NCI-H345 treated with DMSO at 0.1 percent for 48 hours (cell line): ENCODE measurements at regions not wholly inside any gene's neighbourhood (a gene's known extent, or its start where the extent isn't known, plus 50 kb on each side); places are given as distances from the start of the nearest gene placed in this dataset.

Experiments
- DNase-seq: peaks from one replicate; lab custom pipeline; 2025; ENCODE audit not compliant: unreplicated experiment; lab: John Stamatoyannopoulos, UW

GRCh38 chr2:147223553-147224060, 621.2 kb upstream of the ACVR2A start:
- peak; percentile 88 for DNase-seq

- DNase-seq, result no peak
Measured at GRCh38 chr2:147223119-147223518, 621.7 kb upstream of the ACVR2A start.

GRCh38 chr2:147222506-147222905, 622.3 kb upstream of the ACVR2A start:
- DNase-seq, result no peak

GRCh38 chr2:147214914-147215313, 629.9 kb upstream of the ACVR2A start:
- no peak for DNase-seq

- DNase-seq, result no peak
Measured at GRCh38 chr2:147211484-147211883, 633.3 kb upstream of the ACVR2A start.

- no peak for DNase-seq
Measured at GRCh38 chr2:147204102-147204501, 640.7 kb upstream of the ACVR2A start.

GRCh38 chr2:147198651-147199171, 646.1 kb upstream of the ACVR2A start:
- DNase-seq, result peak; percentile 18

- DNase-seq, result no peak
Measured at GRCh38 chr2:147197754-147198483, 646.9 kb upstream of the ACVR2A start.

- DNase-seq, result no peak
Measured at GRCh38 chr2:147182260-147182659, 662.6 kb upstream of the ACVR2A start.

GRCh38 chr2:147181351-147182029, 663.3 kb upstream of the ACVR2A start:
- no peak for DNase-seq

- no peak for DNase-seq
Measured at GRCh38 chr2:147177071-147177857, 667.6 kb upstream of the ACVR2A start.

- no peak for DNase-seq
Measured at GRCh38 chr2:147174824-147175254, 670.0 kb upstream of the ACVR2A start.

GRCh38 chr2:147173798-147174197, 671.0 kb upstream of the ACVR2A start:
- no peak for DNase-seq

GRCh38 chr2:147173189-147173581, 671.6 kb upstream of the ACVR2A start:
- DNase-seq, result no peak

GRCh38 chr2:147172493-147173188, 672.2 kb upstream of the ACVR2A start:
- DNase-seq, result no peak

- no peak for DNase-seq
Measured at GRCh38 chr2:147171941-147172340, 672.9 kb upstream of the ACVR2A start.

GRCh38 chr2:147170932-147171331, 673.9 kb upstream of the ACVR2A start:
- no peak for DNase-seq

GRCh38 chr2:147165697-147166382, 679.0 kb upstream of the ACVR2A start:
- DNase-seq, result no peak

- DNase-seq, result no peak
Measured at GRCh38 chr2:147164563-147164962, 680.3 kb upstream of the ACVR2A start.

GRCh38 chr2:147161746-147162145, 683.1 kb upstream of the ACVR2A start:
- no peak for DNase-seq
